Peyer's patch (tissue), 4 donors: ENCODE measurements at regions not wholly inside any gene's neighbourhood (a gene's known extent, or its start where the extent isn't known, plus 50 kb on each side); places are given as distances from the start of the nearest gene placed in this dataset.

ENCODE experiments used
- POLR2A ChIP-seq, 2 donors: fragments of 450-650 bp; IDR thresholded peaks; one replicate each; pipeline ENCODE4 v1.5.1; 2017; ENCODE audit warnings: antibody characterized with exemption in 2 of 2, mild to moderate bottlenecking in 2 of 2, moderate library complexity in 2 of 2
- TF ChIP-seq, protein P1 (sequence below), 6 experiments: fragments of 450-650 bp in 4 of 6; fragments of 200-600 bp in 2 of 6; sonication (generic) in 1 of 6; IDR thresholded peaks; one replicate each; pipeline ENCODE4 v1.5.1; 2017 to 2019; ENCODE audit warnings: antibody characterized with exemption in 6 of 6, mild to moderate bottlenecking in 3 of 6, moderate library complexity in 1 of 6

DNA sequence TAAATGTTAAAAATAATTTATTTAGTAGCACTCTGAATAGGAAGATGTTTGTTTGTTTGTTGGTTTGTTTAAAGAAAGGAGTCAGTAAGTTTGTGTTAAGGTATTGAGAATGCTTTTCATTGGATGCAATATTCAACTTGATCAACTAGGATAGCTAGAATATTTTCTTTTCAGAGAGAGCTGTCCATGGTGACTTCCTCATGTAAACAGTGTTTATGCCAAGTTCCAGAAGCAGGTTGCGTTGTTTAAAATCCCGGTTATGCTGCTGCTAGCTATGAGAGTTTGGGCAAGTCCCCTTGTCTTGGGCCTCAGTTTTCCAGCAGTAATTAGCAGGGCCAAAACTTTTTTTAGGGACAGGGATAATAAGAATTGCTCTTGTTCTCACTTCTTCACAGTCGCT lies 876.2 kb upstream of the HS3ST1 start:
- TF ChIP-seq POLR2A (IDR thresholded peaks at IDR 0.05): no peak
- TF ChIP-seq, protein P1, sequence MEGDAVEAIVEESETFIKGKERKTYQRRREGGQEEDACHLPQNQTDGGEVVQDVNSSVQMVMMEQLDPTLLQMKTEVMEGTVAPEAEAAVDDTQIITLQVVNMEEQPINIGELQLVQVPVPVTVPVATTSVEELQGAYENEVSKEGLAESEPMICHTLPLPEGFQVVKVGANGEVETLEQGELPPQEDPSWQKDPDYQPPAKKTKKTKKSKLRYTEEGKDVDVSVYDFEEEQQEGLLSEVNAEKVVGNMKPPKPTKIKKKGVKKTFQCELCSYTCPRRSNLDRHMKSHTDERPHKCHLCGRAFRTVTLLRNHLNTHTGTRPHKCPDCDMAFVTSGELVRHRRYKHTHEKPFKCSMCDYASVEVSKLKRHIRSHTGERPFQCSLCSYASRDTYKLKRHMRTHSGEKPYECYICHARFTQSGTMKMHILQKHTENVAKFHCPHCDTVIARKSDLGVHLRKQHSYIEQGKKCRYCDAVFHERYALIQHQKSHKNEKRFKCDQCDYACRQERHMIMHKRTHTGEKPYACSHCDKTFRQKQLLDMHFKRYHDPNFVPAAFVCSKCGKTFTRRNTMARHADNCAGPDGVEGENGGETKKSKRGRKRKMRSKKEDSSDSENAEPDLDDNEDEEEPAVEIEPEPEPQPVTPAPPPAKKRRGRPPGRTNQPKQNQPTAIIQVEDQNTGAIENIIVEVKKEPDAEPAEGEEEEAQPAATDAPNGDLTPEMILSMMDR (IDR thresholded peaks at IDR 0.05): no peak
